ENCODE measurements at regions not wholly inside any gene's neighbourhood (a gene's known extent, or its start where the extent isn't known, plus 50 kb on each side); places are given as distances from the start of the nearest gene placed in this dataset.

DNA sequence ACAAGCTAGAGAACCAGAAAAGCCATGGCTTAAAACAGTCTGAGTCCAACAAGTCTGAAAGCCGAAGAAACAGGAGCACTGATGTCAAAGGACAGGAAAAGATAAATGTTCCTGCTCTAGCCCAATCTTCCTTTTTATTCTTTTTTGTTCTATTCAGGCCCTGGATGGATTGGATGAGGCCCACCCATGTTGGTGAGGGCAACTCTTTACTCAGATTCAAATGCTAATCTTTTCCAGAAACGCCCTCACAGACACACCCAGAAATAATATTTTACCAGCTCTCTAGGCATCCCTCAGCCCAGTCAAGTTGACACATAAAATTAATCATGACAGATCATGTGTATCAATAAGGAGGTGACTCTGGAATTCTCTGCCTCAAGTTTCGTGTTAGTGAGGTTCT, 1002.7 kb downstream of the STPG2 start:
- TF ChIP-seq POLR2A (IDR thresholded peaks at IDR 0.05): no peak
- TF ChIP-seq, protein P1, sequence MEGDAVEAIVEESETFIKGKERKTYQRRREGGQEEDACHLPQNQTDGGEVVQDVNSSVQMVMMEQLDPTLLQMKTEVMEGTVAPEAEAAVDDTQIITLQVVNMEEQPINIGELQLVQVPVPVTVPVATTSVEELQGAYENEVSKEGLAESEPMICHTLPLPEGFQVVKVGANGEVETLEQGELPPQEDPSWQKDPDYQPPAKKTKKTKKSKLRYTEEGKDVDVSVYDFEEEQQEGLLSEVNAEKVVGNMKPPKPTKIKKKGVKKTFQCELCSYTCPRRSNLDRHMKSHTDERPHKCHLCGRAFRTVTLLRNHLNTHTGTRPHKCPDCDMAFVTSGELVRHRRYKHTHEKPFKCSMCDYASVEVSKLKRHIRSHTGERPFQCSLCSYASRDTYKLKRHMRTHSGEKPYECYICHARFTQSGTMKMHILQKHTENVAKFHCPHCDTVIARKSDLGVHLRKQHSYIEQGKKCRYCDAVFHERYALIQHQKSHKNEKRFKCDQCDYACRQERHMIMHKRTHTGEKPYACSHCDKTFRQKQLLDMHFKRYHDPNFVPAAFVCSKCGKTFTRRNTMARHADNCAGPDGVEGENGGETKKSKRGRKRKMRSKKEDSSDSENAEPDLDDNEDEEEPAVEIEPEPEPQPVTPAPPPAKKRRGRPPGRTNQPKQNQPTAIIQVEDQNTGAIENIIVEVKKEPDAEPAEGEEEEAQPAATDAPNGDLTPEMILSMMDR (IDR thresholded peaks at IDR 0.05): no peak
